SH-SY5Y (cell line): ENCODE measurements at regions not wholly inside any gene's neighbourhood (a gene's known extent, or its start where the extent isn't known, plus 50 kb on each side); places are given as distances from the start of the nearest gene placed in this dataset.

Source experiments
- GATA2 ChIP-seq: IDR thresholded peaks from 2 replicates; pipeline ENCODE4 v1.6.1; 2011; ENCODE audit warnings: mild to moderate bottlenecking, low read depth, low read length
- GATA3 ChIP-seq: IDR thresholded peaks from 2 replicates; pipeline ENCODE4 v1.6.1; 2011; ENCODE audit warnings: low read depth, mild to moderate bottlenecking, low read length, moderate library complexity

DNA sequence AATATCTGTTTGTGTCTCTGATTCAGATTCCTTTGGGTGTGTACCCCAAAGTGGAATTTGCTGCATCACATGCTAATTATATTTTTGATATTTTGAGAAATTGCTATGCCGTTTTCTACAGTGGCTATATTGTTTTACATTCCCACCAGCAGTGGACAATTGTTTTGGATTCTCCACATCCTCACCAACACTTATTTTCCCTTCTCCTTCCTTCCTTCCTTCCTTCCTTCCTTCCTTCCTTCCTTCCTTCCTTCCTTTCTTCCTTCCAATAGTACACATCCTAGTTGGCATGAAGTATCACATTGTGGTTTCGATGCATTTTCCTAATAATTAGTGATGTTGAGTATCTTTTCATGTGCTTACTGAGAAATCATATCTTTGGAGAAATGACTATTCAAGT, 535.5 kb downstream of the SH2D4B start:
- TF ChIP-seq GATA2 = no peak
- TF ChIP-seq GATA3 = no peak
